ENCODE measurements at regions not wholly inside any gene's neighbourhood (a gene's known extent, or its start where the extent isn't known, plus 50 kb on each side); places are given as distances from the start of the nearest gene placed in this dataset.

DNA sequence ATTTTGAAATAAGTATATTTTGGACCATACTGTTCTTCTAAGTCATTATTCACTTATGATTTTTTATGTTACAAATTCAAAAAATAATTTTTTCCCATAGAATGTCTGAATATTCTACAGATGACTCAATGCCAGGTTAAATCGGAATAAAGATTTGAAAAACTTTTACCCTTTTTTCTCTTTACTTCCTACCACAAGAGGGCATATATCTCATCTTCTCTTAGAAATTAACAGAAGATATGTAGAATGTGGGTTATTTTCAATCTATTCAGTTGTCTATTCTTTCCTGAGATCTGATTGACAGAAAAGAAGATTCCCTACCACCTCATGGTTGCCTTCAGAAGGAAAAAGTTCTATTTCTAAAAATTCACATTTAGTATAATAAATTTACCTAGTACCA, 53.0 kb upstream of the KITLG start:
- DNase-seq (ENCODE audit: low spot score), result no peak

DNA sequence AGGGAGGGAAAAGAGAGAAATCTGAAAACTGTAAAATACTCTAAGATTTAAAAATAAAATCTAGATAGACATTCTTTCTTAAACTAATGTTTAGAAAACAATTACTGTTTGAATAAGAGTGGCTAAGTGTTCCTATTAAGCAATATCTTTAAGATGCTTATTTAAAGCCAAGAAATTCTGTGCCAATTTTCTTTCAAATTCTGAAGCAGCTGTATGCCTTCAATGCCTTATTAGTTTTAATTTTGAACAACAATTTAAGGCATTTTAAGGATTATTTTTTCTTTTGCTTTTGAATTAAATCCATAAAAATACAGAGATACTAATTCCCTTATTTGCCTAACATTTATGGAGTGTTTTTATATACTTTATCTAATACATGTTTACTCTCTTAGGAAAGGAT, 50.3 kb upstream of the KITLG start:
- DNase-seq (ENCODE audit: low spot score), result no peak
